GM12878 (cell line): ENCODE measurements at regions not wholly inside any gene's neighbourhood (a gene's known extent, or its start where the extent isn't known, plus 50 kb on each side); places are given as distances from the start of the nearest gene placed in this dataset.

Source experiments
- ATAC-seq: fragments of 200-7000 bp; cut with Tn5 transposase; 3 replicates; pipeline ENCODE4 v1.9.1; 2020; ENCODE audit warnings: mild to moderate bottlenecking, moderate library complexity
- BruUV-seq: library from RNA; stranded (reverse); fragments of 400-500 nt; replicated peaks from 2 replicates; lab custom pipeline; 2021; lab: Mats Ljungman, UMichigan
- CTCF ChIA-PET: fragments of 300-600 bp; sonication (Branson Sonifier 250); formaldehyde crosslinking; extraction: SDS; loops from one replicate; lab custom pipeline; 2021; ENCODE audit warnings: inconsistent platforms; lab: Yijun Ruan, JAX
- POLR2A ChIA-PET: fragments of 350-600 bp; formaldehyde crosslinking; extraction: SDS; loops from one replicate; lab custom pipeline; 2021; ENCODE audit warnings: inconsistent platforms; lab: Charles Lee
- RAD21 ChIA-PET: fragments of 300-600 bp; sonication (Branson Sonifier 250); formaldehyde crosslinking; loops from one replicate; lab custom pipeline; 2023; ENCODE audit warnings: antibody characterized with exemption; ENCODE audit not compliant: unreplicated experiment; lab: Charles Lee
- SMC1A ChIA-PET: fragments of 300-600 bp; sonication (Branson Sonifier 250); formaldehyde crosslinking; loops from one replicate; lab custom pipeline; 2023; ENCODE audit not compliant: unreplicated experiment, uncharacterized antibody; lab: Charles Lee
- DNase-seq: peaks from one replicate; pipeline ENCODE4 v3.0.0-alpha.2; 2011; ENCODE audit warnings: low read depth, low spot score
- FAIRE-seq: peaks from 3 replicates; lab custom pipeline; 2011; peaks lifted over from hg19 to GRCh38; lab: Jason Lieb, UNC
- H2AFZ ChIP-seq: 2 replicates; pipeline ENCODE4 v1.6.0; 2011; ENCODE audit warnings: low read depth, low read length, control low read depth; ENCODE audit not compliant: control insufficient read depth
- H3K27ac ChIP-seq: 2 replicates; pipeline ENCODE4 v1.5.1; 2011; ENCODE audit warnings: control low read depth; ENCODE audit not compliant: control insufficient read depth, insufficient read depth
- H3K27me3 ChIP-seq, 2 experiments: replicated peaks in 1 of 2; 2 replicates each; pipeline versions ENCODE4 v1.6.0 to v1.6.1; 2011; ENCODE audit warnings: low read length in 1 of 2; ENCODE audit not compliant: control insufficient read depth in 2 of 2, insufficient read depth in 2 of 2
- H3K36me3 ChIP-seq, 2 experiments: 2 replicates each; pipeline ENCODE4 v1.5.1; 2011; ENCODE audit warnings: low read length in 1 of 2; ENCODE audit not compliant: control insufficient read depth in 2 of 2, insufficient read depth in 2 of 2
- H3K4me1 ChIP-seq: 2 replicates; pipeline ENCODE4 v1.6.1; 2011; ENCODE audit warnings: mild to moderate bottlenecking, low read length, moderate library complexity, mixed read lengths; ENCODE audit not compliant: control insufficient read depth, insufficient read depth
- H3K4me2 ChIP-seq: 2 replicates; pipeline ENCODE4 v1.6.0; 2011; ENCODE audit warnings: control low read depth; ENCODE audit not compliant: control insufficient read depth, insufficient read depth
- H3K4me3 ChIP-seq: fragments of 200-600 bp; sonication (generic); 2 replicates; pipeline ENCODE4 v1.5.1; 2016
- H3K79me2 ChIP-seq: 2 replicates; pipeline ENCODE4 v1.6.0; 2011; ENCODE audit warnings: low read length; ENCODE audit not compliant: control insufficient read depth, insufficient read depth
- H3K9ac ChIP-seq: 2 replicates; pipeline ENCODE4 v1.8.0; 2011; ENCODE audit warnings: low read length, control low read depth, mixed read lengths; ENCODE audit not compliant: control insufficient read depth, insufficient read depth
- H3K9me3 ChIP-seq: replicated peaks from 3 replicates; pipeline ENCODE4 v1.5.1; 2011; ENCODE audit warnings: mild to moderate bottlenecking, low read length; ENCODE audit not compliant: control insufficient read depth, insufficient read depth
- H4K20me1 ChIP-seq: 2 replicates; pipeline ENCODE4 v1.6.0; 2011; ENCODE audit not compliant: control insufficient read depth, insufficient read depth
- BHLHE40 ChIP-seq, 2 experiments: fragments of 450-650 bp in 1 of 2; IDR thresholded peaks; 2 replicates each; pipeline ENCODE4 v1.6.1; 2011 to 2017; ENCODE audit warnings: low read depth in 2 of 2, borderline replicate concordance in 1 of 2, improper control_type of control experiment in 1 of 2, low read length in 1 of 2, mild to moderate bottlenecking in 1 of 2
- CEBPB ChIP-seq, 2 experiments: fragments of 150-350 bp in 1 of 2; IDR thresholded peaks; 2 replicates each; pipeline ENCODE4 v1.6.1; 2012 to 2014; ENCODE audit warnings: low read depth in 2 of 2, low read length in 2 of 2, borderline replicate concordance in 1 of 2, inconsistent platforms in 1 of 2
- CEBPZ ChIP-seq: fragments of 150-350 bp; IDR thresholded peaks from 2 replicates; pipeline ENCODE4 v1.6.1; 2016; ENCODE audit warnings: low read depth, low read length
- KLF5 ChIP-seq: fragments of 450-650 bp; IDR thresholded peaks from 2 replicates; pipeline ENCODE4 v1.6.1; 2014; ENCODE audit warnings: mild to moderate bottlenecking; ENCODE audit not compliant: partially characterized antibody
- MAX ChIP-seq: IDR thresholded peaks from 2 replicates; pipeline ENCODE4 v1.6.1; 2012; ENCODE audit warnings: low read depth, low read length, improper control_type of control experiment
- MEF2A ChIP-seq: IDR thresholded peaks from 2 replicates; pipeline ENCODE4 v1.6.1; 2011; ENCODE audit warnings: low read depth, mild to moderate bottlenecking, low read length, moderate library complexity; ENCODE audit not compliant: insufficient read depth
- NR2C2 ChIP-seq: IDR thresholded peaks from 2 replicates; pipeline ENCODE4 v1.6.1; 2011; ENCODE audit warnings: borderline replicate concordance, low read depth; ENCODE audit not compliant: control insufficient read depth, insufficient read length
- PAX8 ChIP-seq: fragments of 450-650 bp; IDR thresholded peaks from 2 replicates; pipeline ENCODE4 v1.6.1; 2017; ENCODE audit warnings: mild to moderate bottlenecking, moderate library complexity
- PBX3 ChIP-seq: IDR thresholded peaks from 2 replicates; pipeline ENCODE4 v1.6.1; 2011; ENCODE audit warnings: mild to moderate bottlenecking, low read depth, low read length, moderate library complexity; ENCODE audit not compliant: insufficient replicate concordance
- RB1 ChIP-seq: fragments of 450-650 bp; formaldehyde crosslinking; IDR thresholded peaks from 2 replicates; pipeline ENCODE4 v1.6.1; 2017; ENCODE audit warnings: mild to moderate bottlenecking, borderline replicate concordance
- RCOR1 ChIP-seq: conservative IDR thresholded peaks from 2 replicates; pipeline ENCODE4 v1.6.1; 2012; ENCODE audit warnings: low read depth, low read length, improper control_type of control experiment
- SMARCA5 ChIP-seq: fragments of 450-650 bp; IDR thresholded peaks from 2 replicates; pipeline ENCODE4 v1.6.1; 2017; ENCODE audit warnings: mild to moderate bottlenecking
- USF1 ChIP-seq: IDR thresholded peaks from 2 replicates; pipeline ENCODE4 v1.6.1; 2011; ENCODE audit warnings: borderline replicate concordance, low read depth, mild to moderate bottlenecking, moderate library complexity, mixed read lengths, low read length; ENCODE audit not compliant: insufficient read depth; ENCODE audit errors: extremely low read length
- ZNF24 ChIP-seq: fragments of 450-650 bp; IDR thresholded peaks from 2 replicates; pipeline ENCODE4 v1.6.1; 2017; ENCODE audit warnings: antibody characterized with exemption, mild to moderate bottlenecking
- WGBS: methylation state at CpG from one replicate; pipeline ENCODE4 v1.1.6; 2016; ENCODE audit warnings: low lambda C conversion rate; ENCODE audit not compliant: insufficient replicate concordance, insufficient coverage; ENCODE audit errors: missing lambda C conversion rate; 5-methylcytosine and 5-hydroxymethylcytosine counted together
- in situ Hi-C: fragments of 300-500 bp; cut with MboI; formaldehyde crosslinking; loops from 9 replicates; pipeline ENCODE4 v1.14.3; 2018; ENCODE audit warnings: mixed read lengths
- intact Hi-C: fragments of 100-400 bp; cut with micrococcal nuclease; formaldehyde crosslinking; loops from one replicate; pipeline ENCODE4 v1.14.2; 2022; ENCODE audit not compliant: unreplicated experiment
- TF ChIP-seq, protein P1 (sequence below): fragments of 450-650 bp; IDR thresholded peaks from 2 replicates; pipeline ENCODE4 v1.6.1; 2017; ENCODE audit warnings: low read depth, mild to moderate bottlenecking, moderate library complexity

- no peaks in the 10 kb centered on the region for H3K36me3 ChIP-seq
- no peak overlapping the region for H3K27ac ChIP-seq
- WGBS, result 2% methylated on average over 2 of the region's 2 CpGs
- in situ Hi-C loops, result loop anchor here (25.0 kb wide), 1 partner anchor 108 kb away; no protein-coding TSS in a partner anchor
- H3K79me2 ChIP-seq, result no peaks in the 10 kb centered on the region
- no peak overlapping the region for H2AFZ ChIP-seq
- CTCF ChIA-PET, result no interaction called here
- DNase-seq (no peak), ATAC-seq (no peak), FAIRE-seq (no peak)
- RAD21 ChIA-PET, result no interaction called here
- H3K27me3 ChIP-seq, result no peaks in the 10 kb centered on the region
- H3K4me1 ChIP-seq, result no peaks in the 10 kb centered on the region
- H4K20me1 ChIP-seq, result no peaks in the 10 kb centered on the region
- SMC1A ChIA-PET, result no interaction called here
- BruUV-seq, result no TSS peak
- H3K9ac ChIP-seq, result no peak overlapping the region
- POLR2A ChIA-PET, result no interaction called here
- no peak overlapping the region for H3K4me2 ChIP-seq
- intact Hi-C loops, result no loop called here
- no peak overlapping the region for H3K4me3 ChIP-seq
- no peaks in the 10 kb centered on the region for H3K9me3 ChIP-seq
- TF ChIP-seq MEF2A (no peak), PAX8 (no peak), USF1 (no peak), ZNF24 (no peak), RB1 (no peak), KLF5 (no peak), NR2C2 (no peak), CEBPZ (no peak), PBX3 (no peak), RCOR1 (no peak), MAX (no peak), CEBPB (IDR thresholded peaks at IDR 0.05; ENCODE audit: borderline replicate concordance in 1 of 2, low read depth in 2 of 2, low read length in 2 of 2) (no peak), BHLHE40 (IDR thresholded peaks at IDR 0.05; ENCODE audit: borderline replicate concordance in 1 of 2, low read depth in 2 of 2, low read length in 1 of 2) (no peak), SMARCA5 (no peak)
- TF ChIP-seq, protein P1, sequence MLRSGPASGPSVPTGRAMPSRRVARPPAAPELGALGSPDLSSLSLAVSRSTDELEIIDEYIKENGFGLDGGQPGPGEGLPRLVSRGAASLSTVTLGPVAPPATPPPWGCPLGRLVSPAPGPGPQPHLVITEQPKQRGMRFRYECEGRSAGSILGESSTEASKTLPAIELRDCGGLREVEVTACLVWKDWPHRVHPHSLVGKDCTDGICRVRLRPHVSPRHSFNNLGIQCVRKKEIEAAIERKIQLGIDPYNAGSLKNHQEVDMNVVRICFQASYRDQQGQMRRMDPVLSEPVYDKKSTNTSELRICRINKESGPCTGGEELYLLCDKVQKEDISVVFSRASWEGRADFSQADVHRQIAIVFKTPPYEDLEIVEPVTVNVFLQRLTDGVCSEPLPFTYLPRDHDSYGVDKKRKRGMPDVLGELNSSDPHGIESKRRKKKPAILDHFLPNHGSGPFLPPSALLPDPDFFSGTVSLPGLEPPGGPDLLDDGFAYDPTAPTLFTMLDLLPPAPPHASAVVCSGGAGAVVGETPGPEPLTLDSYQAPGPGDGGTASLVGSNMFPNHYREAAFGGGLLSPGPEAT, result no peak
These were observed 135.8 kb upstream of the CXCL12 start for GRCh38 chr10:44520651-44521050.
